OCI-LY3 (cell line): ENCODE measurements at regions not wholly inside any gene's neighbourhood (a gene's known extent, or its start where the extent isn't known, plus 50 kb on each side); places are given as distances from the start of the nearest gene placed in this dataset.

Source experiments
- H2AFZ ChIP-seq: fragments of 200-600, 300-600 bp; shearing (Covaris generic); 2 replicates; pipeline ENCODE4 v1.6.0; 2014; ENCODE audit warnings: antibody characterized with exemption, low read depth, low read length
- H3K27ac ChIP-seq: fragments of 200-600, 300-600 bp; sonication (generic); 2 replicates; pipeline ENCODE4 v1.5.1; 2014; ENCODE audit warnings: mild to moderate bottlenecking, low read length, moderate library complexity, mixed read lengths
- H3K27me3 ChIP-seq: fragments of 200-600, 300-600 bp; sonication (generic); 2 replicates; pipeline ENCODE4 v1.6.1; 2014; ENCODE audit warnings: low read depth, low read length, mixed read lengths
- H3K36me3 ChIP-seq: fragments of 200-600, 300-600 bp; sonication (generic); replicated peaks from 2 replicates; pipeline ENCODE3; 2014; ENCODE audit warnings: low read depth, low read length, mixed read lengths
- H3K4me1 ChIP-seq: fragments of 300-600, 200-600 bp; sonication (generic); 2 replicates; pipeline ENCODE4 v1.6.1; 2014; ENCODE audit warnings: low read length, mixed read lengths
- H3K4me2 ChIP-seq: fragments of 200-600, 300-600 bp; sonication (generic); 2 replicates; pipeline ENCODE4 v1.6.1; 2014; ENCODE audit warnings: low read length, mixed read lengths
- H3K4me3 ChIP-seq: fragments of 300-600, 200-600 bp; sonication (generic); 2 replicates; pipeline ENCODE4 v1.5.1; 2014; ENCODE audit warnings: antibody characterized with exemption, mild to moderate bottlenecking, low read length, moderate library complexity
- H3K79me2 ChIP-seq: fragments of 300-600, 200-600 bp; shearing (Covaris generic); 2 replicates; pipeline ENCODE4 v1.6.1; 2014; ENCODE audit warnings: mild to moderate bottlenecking, low read length, mixed read lengths
- H3K9ac ChIP-seq: fragments of 300-600, 200-600 bp; shearing (Covaris generic); 2 replicates; pipeline ENCODE4 v1.6.0; 2014; ENCODE audit warnings: mild to moderate bottlenecking, low read length, moderate library complexity
- H3K9me3 ChIP-seq: fragments of 200-600, 300-600 bp; shearing (Covaris generic); 2 replicates; pipeline ENCODE4 v1.6.1; 2014; ENCODE audit warnings: low read length, mixed read lengths; ENCODE audit not compliant: insufficient read depth
- H4K20me1 ChIP-seq: fragments of 200-600, 300-600 bp; sonication (generic); 2 replicates; pipeline ENCODE4 v1.6.1; 2016; ENCODE audit warnings: low read length, mixed read lengths; ENCODE audit not compliant: insufficient read depth
- EZH2phosphoT487 ChIP-seq: fragments of 200-600 bp; shearing (Covaris generic); IDR thresholded peaks from 2 replicates; pipeline ENCODE4 v1.6.1; 2018; ENCODE audit warnings: antibody characterized with exemption, mixed run types, low read depth
- TF ChIP-seq, protein P1 (sequence below): fragments of 200-600, 300-600 bp; sonication (generic); IDR thresholded peaks from 2 replicates; pipeline ENCODE4 v1.5.1; 2014; ENCODE audit warnings: antibody characterized with exemption, low read length, low read depth

DNA sequence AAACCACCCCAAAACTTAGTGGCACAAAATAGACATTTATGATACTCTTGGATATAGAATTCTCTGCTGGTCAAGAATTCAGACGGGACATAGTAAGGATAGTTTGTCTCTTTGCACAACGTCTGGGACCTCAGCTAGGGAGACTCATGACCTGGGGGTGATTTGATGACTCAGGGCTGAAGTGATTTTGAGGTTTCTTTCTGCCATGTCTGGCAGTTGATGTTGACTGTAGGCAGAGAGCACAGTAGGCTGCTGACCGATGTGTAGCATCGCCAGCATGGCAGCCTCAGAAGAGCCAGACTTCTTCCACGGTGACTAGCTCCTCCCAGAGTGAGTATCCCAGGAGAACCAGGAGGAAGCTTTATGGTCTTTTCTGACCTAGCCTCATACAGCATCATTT, 88.9 kb upstream of the FRMD6 start:
- no peaks in the 10 kb centered on the region for H4K20me1 ChIP-seq
- no peak for TF ChIP-seq EZH2phosphoT487
- TF ChIP-seq, protein P1, sequence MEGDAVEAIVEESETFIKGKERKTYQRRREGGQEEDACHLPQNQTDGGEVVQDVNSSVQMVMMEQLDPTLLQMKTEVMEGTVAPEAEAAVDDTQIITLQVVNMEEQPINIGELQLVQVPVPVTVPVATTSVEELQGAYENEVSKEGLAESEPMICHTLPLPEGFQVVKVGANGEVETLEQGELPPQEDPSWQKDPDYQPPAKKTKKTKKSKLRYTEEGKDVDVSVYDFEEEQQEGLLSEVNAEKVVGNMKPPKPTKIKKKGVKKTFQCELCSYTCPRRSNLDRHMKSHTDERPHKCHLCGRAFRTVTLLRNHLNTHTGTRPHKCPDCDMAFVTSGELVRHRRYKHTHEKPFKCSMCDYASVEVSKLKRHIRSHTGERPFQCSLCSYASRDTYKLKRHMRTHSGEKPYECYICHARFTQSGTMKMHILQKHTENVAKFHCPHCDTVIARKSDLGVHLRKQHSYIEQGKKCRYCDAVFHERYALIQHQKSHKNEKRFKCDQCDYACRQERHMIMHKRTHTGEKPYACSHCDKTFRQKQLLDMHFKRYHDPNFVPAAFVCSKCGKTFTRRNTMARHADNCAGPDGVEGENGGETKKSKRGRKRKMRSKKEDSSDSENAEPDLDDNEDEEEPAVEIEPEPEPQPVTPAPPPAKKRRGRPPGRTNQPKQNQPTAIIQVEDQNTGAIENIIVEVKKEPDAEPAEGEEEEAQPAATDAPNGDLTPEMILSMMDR, result no peak
- no peaks in the 10 kb centered on the region for H3K36me3 ChIP-seq
- no peaks in the 10 kb centered on the region for H3K27me3 ChIP-seq
- no peaks in the 10 kb centered on the region for H3K4me1 ChIP-seq
- H3K9me3 ChIP-seq, result no peaks in the 10 kb centered on the region
- H3K27ac ChIP-seq, result no peak overlapping the region
- no peak overlapping the region for H3K4me3 ChIP-seq
- no peak overlapping the region for H3K9ac ChIP-seq
- no peak overlapping the region for H3K4me2 ChIP-seq
- H3K79me2 ChIP-seq, result no peaks in the 10 kb centered on the region
- H2AFZ ChIP-seq, result no peak overlapping the region

DNA sequence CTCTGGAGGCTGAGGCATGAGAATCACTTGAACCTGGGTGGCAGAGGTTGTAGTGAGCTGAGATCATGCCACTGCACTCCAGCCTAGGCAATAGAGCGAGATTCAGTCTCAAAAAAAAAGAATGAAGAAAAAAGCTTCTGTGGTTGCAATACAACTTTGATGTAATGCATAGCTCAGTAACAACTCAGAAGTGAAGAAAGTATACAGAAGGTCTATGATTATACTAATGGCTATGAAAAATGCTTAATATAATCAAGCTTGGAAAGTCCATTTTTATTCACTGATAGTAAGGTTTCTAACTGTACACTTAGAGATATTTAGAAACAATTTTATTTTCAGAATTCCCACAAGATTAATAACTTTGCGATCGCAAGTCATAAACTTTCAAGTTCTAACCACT, 88.2 kb upstream of the FRMD6 start:
- H2AFZ ChIP-seq, result no peak overlapping the region
- H3K79me2 ChIP-seq, result no peaks in the 10 kb centered on the region
- no peaks in the 10 kb centered on the region for H3K9me3 ChIP-seq
- no peak overlapping the region for H3K27ac ChIP-seq
- TF ChIP-seq EZH2phosphoT487, result no peak
- TF ChIP-seq, protein P1, result no peak
- no peaks in the 10 kb centered on the region for H4K20me1 ChIP-seq
- H3K9ac ChIP-seq, result no peak overlapping the region
- no peak overlapping the region for H3K4me2 ChIP-seq
- H3K36me3 ChIP-seq, result no peaks in the 10 kb centered on the region
- H3K4me1 ChIP-seq, result no peaks in the 10 kb centered on the region
- H3K27me3 ChIP-seq, result no peaks in the 10 kb centered on the region
- H3K4me3 ChIP-seq, result no peak overlapping the region

DNA sequence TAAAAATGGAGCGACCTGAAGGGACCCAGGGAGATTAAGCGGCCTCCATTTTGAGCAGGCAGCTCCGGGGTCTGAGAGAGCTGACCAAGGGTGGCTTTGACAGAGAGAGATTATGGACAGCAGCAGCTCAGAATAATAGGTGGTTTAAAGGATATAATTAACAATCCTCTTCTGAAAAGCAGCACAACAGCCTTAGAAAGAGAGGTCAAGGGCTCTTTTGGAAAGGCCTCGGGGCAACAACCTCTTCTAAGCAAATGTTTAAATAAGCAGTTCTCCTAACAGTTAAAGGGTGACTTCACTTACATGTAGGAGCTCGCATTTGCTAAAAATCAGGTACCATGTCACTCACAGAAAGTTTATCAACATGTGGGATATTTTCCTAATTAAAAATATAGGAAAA, 87.2 kb upstream of the FRMD6 start:
- Histone ChIP-seq H3K4me1 (no peaks in the 10 kb centered on the region), H3K27ac (no peak overlapping the region), H3K9me3 (no peaks in the 10 kb centered on the region), H3K4me3 (no peak overlapping the region), H3K79me2 (no peaks in the 10 kb centered on the region), H3K9ac (no peak overlapping the region), H4K20me1 (no peaks in the 10 kb centered on the region), H3K27me3 (no peaks in the 10 kb centered on the region), H2AFZ (no peak overlapping the region), H3K4me2 (no peak overlapping the region), H3K36me3 (no peaks in the 10 kb centered on the region)
- TF ChIP-seq, protein P1, result no peak
- no peak for TF ChIP-seq EZH2phosphoT487

DNA sequence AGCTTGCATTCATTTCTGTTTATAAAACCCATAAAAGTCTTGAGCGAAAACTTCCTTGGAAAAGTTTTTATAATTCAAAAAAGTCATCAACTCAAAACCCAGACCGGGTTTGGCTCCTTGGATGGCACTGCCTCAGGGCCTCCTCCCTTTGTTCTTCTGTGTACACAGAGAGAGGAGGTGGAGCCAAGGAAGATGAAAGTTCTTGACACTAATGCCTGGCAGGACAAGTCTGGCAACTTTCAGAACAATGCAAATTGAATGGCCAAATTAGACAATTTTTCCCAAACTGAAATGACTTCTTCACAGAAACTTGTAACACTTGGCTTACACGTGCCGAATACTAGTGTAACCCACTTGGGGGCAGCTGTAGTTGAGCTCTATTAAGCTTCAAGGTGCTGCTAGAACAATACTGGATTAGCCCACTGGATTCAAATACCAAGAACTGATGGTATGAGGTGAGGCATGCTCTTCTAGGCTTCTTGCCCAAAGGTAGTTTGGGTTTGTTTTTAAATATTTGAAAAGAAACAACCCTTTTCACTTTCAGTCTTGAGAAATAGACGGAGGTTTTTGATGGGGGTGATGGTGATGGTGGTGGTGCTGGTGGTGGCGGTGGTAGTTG, 86.6 kb upstream of the FRMD6 start:
- Histone ChIP-seq H3K9ac (no peak overlapping the region), H3K4me3 (no peak overlapping the region), H3K79me2 (no peaks in the 10 kb centered on the region), H2AFZ (no peak overlapping the region), H3K9me3 (no peaks in the 10 kb centered on the region), H3K4me1 (no peaks in the 10 kb centered on the region; the same call in 1 of the 2 replicates), H3K36me3 (no peaks in the 10 kb centered on the region), H3K4me2 (no peak overlapping the region), H3K27me3 (no peaks in the 10 kb centered on the region), H3K27ac (no peak overlapping the region), H4K20me1 (no peaks in the 10 kb centered on the region)
- TF ChIP-seq, protein P1, result no peak
- TF ChIP-seq EZH2phosphoT487, result no peak
